ENCODE measurements at regions not wholly inside any gene's neighbourhood (a gene's known extent, or its start where the extent isn't known, plus 50 kb on each side); places are given as distances from the start of the nearest gene placed in this dataset.

DNA sequence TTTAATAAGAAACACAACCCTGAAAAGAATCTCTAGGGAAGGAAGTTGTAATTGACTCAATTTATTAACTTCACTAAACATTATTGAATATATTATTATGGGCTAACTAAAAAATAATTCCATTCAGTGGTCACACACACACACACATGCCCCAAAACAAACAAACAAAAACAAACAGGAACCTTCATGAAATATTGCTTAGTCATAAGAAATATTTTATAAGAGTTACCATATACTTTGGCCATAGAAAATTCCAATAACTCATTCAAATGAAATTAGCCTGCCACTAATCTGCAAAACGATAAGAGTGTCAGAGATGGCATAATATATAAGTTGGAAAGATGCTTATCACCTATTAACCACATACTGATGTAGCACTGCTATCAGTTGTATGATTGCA lies 268.4 kb upstream of the AMIGO2 start:
- TF ChIP-seq, protein P1, sequence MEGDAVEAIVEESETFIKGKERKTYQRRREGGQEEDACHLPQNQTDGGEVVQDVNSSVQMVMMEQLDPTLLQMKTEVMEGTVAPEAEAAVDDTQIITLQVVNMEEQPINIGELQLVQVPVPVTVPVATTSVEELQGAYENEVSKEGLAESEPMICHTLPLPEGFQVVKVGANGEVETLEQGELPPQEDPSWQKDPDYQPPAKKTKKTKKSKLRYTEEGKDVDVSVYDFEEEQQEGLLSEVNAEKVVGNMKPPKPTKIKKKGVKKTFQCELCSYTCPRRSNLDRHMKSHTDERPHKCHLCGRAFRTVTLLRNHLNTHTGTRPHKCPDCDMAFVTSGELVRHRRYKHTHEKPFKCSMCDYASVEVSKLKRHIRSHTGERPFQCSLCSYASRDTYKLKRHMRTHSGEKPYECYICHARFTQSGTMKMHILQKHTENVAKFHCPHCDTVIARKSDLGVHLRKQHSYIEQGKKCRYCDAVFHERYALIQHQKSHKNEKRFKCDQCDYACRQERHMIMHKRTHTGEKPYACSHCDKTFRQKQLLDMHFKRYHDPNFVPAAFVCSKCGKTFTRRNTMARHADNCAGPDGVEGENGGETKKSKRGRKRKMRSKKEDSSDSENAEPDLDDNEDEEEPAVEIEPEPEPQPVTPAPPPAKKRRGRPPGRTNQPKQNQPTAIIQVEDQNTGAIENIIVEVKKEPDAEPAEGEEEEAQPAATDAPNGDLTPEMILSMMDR (IDR thresholded peaks at IDR 0.05 in 4 of 5, conservative IDR thresholded peaks at IDR 0.05 in 1 of 5): no peak
- no peak for TF ChIP-seq POLR2A (IDR thresholded peaks at IDR 0.05)

Data from gastrocnemius medialis (tissue), 4 donors.